ENCODE measurements at regions not wholly inside any gene's neighbourhood (a gene's known extent, or its start where the extent isn't known, plus 50 kb on each side); places are given as distances from the start of the nearest gene placed in this dataset.

- TF ChIP-seq CTCF (IDR thresholded peaks at IDR 0.05; ENCODE audit: insufficient read depth, low read depth, low read length) (no peak), EZH2 (IDR thresholded peaks at IDR 0.05; ENCODE audit: insufficient read depth, low read length) (no peak)
Observed at GRCh38 chr7:94177441-94177840, 173.3 kb upstream of the BET1 start.

Measured in astrocyte (in vitro differentiated cells and primary cell).